ENCODE measurements at regions not wholly inside any gene's neighbourhood (a gene's known extent, or its start where the extent isn't known, plus 50 kb on each side); places are given as distances from the start of the nearest gene placed in this dataset.

DNA sequence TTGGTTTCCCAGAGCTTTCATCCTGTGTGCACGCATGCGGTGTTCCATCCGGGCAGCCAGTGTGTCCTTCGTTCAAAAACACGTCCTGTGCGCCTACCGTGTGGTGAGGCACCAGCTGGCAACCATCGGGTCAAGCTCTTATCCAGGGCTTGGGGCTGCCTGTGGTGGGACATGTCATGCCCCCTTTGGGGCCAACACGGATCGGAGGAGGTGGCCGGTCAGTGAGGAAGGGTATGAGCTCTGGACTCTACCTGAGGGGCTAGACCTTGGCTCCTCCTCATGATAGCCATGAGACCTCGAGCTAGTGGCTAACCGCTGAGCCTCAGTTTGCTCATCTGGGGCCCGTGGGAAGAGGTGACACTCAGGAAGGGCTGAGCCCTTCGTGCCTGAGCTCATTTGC is 158.5 kb upstream of the PMEPA1 start:
- DNase-seq: no peak

DNA sequence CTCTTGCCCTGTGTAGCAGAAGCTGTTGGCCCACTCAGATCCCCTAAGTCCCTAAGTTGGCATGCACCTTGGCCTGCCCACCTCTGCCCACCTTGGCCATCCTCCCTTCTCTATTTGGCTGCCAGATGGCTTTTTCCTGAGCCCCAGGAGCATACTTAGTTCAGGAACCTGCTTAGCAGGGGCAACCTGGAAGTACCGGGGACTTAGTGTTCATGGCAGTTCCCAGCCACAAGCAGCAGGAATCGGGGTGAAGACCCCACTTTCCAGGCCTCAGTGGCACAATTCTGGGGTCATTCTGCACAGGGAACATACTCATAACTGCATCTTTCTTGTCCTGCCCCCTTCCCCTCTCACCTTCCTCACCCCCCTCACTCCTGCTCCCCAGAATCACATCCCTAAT is 158.0 kb upstream of the PMEPA1 start:
- DNase-seq: no peak

DNA sequence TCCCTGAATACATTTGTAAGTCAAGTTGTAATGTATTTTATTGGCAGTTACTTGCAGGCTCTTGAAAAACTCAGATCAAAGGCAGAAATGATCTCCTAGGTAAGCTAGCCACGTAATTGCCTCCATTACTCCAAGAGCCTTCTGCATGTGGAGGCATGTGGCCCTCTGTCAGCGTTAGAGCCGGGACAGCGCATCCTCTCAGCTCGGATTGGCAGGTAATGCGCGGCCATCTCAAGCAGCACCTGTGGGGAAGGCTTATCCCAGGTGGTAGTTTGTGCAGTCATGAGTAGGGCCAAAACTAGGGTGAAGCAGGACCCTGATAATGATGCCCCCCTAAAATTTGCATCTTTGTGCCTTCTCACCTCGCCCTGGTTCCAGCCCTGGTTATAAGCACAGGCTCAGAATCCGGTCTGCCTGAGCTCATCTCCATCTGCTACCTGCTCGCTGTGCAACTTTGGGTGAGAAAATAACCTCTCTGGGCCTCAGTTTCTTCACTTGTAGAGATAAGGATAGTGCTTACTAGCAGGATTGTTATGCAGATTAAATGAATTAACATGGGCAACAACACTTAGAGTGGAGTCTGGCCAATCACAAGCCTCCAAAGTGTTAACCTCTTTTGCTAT is 157.5 kb upstream of the PMEPA1 start:
- DNase-seq: no peak

DNA sequence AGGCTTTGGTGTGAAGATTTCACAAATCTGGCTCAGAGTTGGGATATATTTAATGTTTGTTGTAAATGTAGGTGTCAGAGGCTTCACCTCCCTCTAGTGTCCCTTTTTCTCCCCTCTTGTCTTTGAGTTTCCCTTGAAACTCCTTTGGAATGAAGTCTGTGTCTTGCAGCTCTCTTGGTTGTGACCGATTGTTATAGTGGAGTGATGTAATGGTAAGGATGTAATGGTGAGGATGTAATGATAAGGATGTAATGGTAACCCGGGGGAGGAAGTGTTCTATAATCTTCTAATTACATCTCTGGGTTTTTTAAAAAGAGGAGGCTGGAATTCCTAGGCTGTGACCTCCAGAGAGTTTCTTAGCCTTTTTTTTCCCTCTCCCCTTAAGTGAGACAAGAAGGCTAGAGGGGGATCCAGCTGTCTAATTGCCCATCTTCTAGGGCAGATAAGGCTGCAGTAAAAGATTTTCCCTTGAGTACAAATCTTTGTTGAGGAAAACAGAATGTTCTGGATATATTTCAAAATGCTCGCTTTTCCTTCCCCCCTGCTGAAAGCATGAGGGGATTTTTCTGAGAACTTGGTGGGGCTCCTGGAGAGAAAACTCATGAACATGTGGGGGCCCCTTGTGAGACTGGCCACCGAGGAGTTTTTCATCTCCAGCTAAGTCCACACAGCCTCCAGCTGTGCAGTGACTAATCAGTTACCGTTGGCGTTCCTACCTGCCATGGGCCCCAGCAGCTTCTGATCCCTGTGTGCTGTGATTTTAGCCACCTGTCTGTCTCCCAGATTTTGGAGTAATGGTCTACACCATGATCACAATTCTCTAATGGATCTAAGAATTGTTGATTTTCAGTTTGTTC is 156.7 kb upstream of the PMEPA1 start:
- no peak for DNase-seq

DNA sequence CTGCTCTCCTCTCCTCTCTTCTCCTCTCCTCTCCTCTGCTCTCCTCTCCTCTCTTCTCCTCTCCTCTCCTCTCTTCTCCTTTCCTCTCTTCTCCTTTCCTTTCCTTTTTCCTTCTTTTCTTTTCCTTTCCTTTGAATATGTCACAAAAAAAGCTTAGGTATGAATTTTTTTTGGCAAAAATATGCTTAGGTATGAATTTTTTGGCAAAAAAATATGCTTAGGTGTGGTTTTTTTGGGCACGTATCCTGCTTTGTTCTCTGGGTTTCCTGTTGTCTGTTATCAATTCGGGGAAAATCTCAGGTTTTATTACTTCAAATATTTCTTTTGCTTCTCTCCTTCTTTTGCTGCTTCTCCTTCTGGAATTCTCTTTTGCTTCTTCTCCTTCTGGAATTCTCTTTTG is 155.5 kb upstream of the PMEPA1 start:
- DNase-seq: no peak

DNA sequence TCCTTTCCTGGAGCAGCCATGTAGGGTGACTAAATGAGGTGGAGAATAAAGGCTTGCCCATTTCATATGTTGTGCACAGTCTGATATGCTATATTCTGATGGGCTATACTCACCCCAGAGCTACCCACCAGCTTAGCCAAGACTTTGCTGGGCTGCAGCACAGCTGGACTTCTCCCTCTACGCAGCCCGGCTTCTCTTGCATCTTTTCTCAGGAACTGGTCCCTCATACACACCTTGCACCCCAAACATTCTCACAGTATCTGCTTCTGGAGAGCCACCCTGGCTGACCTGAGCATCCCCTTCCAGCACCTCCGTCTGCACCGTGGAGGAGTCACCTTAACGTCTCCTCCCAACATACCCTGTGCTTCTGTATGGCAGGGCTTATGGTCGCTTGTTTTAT is 150.8 kb upstream of the PMEPA1 start:
- DNase-seq: no peak

DNA sequence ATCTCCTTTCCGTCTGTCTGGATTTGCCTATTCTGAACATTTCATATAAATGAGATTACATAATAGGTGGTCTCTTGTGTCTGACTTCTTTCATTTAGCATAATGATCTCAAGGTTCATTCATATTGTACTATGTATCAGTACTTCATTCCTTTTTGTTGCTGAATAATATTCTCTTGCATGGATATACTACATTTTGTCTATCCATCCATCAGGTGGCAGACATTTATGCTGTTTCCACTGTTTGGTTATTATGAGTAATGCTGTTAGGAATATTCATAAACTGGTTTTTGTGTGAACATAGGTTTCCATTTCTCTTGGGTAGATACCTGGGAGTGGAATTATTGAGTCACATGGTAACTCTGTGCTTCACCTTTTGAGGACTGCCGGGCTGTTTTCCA is 148.2 kb upstream of the PMEPA1 start:
- DNase-seq: no peak

DNA sequence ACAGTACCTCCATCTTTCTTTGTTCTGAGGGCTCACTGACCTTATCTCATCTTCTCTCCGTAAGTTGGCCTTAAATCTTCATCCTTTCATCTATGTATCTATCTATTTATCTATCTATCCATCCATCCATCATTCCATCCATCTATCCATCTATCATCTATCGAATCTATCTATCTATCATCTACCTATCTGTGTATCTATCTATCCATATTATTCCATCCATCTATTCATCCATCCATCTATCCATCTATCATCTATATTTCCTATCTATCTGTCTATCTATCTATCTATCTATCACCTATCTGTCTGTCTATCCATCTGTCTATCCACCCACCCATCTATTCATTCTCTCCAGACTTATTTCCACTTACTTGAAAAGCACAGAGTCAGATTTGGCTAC is 147.3 kb upstream of the PMEPA1 start:
- DNase-seq: no peak

DNA sequence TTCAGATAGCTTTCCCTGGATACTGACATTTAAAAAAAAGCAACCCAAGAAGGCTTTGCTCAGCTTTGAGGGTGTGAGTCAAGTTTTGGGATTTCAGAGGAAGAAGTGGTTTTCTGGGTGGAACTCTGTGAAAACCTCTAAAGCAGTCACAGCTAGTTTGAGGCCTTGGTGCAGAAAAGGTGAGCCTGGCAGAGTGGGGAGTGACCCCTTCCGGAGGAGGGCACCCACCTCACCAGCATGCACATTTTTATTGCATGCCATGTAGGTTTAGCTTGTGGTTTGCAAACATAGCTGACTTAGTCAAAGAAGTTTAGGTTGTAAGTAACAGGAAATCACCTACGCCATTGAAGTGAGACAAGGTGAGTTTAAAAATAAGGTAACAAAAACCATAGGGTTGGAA is 146.8 kb upstream of the PMEPA1 start:
- no peak for DNase-seq

DNA sequence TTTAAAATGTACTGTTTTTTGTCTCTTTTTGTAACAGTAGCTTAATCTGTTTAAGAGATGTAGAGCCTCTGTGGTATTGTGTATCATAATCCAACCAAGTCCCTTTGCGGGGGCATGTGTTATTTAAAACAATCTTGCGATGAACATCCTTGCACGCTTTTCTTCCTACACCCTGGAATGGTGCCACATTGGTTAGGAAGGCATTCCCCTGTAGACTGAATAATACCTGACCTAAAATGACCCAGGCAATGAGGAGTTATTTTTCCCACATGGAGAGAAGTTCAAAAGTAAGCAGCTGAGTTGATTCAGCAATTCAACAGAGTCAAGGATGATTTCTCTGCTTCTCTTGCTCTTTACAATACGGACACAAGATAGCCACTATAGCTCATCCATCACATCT is 142.0 kb upstream of the PMEPA1 start:
- DNase-seq: no peak

DNA sequence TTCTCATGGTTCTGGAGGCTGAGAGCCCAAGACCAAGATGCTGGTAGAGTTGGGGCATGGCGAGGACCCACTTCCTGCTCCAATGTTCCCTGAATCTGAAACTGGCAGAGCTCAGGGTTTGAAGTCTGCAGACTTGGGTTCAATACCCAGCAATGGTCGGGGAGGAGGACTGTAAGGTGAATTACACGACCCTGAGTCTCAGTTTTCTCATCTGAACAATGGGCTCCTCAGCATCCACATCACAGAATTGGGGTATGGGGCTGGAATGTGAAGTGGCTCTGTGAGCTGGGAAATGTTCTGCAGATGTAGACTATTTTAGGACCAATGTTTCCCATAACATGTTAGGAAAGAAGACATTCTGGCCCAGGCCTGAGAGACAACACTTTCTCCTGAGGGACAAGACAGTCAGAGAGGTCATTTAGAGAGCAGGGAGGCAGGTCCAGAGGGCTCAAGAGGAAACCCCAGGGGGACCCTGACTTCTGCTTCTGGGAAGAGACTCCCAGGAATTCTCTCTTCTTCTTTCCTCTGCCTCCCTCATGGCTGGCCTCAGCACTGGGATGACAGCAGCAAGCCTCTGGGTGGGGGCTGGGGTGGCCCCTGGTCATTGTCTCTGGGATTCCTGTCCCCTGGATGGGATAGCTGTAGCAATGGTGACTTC is 141.3 kb upstream of the PMEPA1 start:
- DNase-seq: no peak

DNA sequence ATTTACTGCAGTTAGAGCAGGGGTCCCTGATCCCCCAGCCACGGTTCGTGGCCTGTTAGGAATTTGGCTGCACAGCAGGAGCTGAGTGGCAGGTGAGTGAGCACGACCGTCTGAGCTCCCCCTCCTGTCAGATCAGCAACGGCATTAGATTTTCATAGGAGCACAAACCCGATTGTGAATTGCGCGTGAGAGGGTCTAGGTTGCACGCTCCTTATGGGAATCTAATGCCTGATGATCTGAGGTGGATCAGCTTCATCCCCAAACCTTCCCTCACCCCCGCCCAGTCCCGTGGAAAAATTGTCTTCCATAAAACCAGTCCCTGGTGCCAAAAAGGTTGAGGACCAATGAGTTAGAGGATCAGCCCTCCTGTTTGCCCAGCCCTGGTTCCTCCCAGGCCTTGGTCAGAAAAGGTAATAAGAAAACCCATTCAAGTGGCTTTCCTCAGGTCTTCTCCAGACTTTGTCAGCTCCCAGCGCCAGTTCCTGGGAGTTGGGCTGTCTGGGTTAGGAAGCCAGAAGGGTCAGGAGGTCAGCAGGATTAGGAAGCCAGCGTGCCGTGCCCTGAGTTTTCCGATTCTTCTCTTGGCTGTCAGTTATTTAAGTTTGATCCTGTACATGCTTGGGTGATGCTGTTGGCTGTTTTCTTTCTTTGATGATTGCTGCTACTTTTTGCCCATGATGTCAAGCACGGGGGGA is 139.9 kb upstream of the PMEPA1 start:
- no peak for DNase-seq

DNA sequence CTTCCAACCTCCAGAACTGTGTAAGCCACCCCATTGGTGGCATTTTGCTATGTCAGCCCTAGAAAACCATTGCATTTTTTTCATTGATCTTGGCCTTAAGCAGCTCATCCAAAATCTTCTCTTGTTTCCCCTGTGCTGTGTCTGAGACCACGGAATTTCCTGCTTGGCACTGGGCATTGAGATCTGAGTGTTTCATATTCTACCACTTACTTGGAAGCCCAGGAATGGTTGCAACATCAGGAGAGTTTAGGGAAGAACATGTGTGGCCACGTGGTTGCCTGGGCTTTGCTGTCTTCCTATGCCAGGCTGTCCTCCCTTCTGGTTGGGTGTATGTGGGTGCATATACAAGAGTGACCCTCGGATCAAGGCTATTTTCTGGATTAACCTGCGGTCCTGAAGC is 139.3 kb upstream of the PMEPA1 start:
- no peak for DNase-seq

DNA sequence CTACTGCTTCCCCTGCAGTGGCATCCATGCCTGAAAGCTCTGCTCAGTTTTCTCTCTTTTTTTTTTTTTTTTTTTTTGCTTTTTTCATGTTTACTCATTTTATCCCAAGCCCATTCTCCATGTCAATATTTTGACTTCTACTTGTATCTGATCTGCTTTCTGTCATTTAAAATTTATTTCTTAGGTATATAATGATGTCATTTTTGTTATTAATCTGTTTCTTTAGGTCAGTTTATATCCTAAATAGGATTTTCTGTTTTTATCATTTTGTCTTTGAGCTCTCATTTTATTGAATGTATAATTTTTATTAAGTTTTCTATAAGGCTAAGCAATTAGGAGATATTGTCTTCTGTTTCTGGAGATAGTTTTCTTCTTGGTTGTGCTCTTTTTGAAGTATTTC is 138.5 kb upstream of the PMEPA1 start:
- DNase-seq: no peak

DNA sequence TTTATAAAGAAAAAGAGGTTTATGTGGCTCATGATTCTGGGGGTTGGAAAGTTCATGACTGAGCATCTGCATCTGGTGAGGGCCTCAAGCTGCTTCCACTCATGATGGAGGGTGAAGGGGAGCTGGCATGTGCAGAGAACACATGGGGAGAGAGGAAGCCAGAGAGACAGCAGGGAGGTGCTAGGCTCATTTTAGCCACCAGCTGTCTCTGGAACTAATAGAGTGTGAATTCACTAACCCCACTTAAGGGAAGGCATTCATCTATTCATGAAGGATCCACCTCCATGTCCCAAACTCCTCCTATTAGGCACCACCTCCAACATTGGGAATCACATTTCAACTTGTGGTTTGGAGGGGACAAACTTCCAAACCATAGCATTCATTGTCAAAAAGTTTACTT is 137.3 kb upstream of the PMEPA1 start:
- no peak for DNase-seq

DNA sequence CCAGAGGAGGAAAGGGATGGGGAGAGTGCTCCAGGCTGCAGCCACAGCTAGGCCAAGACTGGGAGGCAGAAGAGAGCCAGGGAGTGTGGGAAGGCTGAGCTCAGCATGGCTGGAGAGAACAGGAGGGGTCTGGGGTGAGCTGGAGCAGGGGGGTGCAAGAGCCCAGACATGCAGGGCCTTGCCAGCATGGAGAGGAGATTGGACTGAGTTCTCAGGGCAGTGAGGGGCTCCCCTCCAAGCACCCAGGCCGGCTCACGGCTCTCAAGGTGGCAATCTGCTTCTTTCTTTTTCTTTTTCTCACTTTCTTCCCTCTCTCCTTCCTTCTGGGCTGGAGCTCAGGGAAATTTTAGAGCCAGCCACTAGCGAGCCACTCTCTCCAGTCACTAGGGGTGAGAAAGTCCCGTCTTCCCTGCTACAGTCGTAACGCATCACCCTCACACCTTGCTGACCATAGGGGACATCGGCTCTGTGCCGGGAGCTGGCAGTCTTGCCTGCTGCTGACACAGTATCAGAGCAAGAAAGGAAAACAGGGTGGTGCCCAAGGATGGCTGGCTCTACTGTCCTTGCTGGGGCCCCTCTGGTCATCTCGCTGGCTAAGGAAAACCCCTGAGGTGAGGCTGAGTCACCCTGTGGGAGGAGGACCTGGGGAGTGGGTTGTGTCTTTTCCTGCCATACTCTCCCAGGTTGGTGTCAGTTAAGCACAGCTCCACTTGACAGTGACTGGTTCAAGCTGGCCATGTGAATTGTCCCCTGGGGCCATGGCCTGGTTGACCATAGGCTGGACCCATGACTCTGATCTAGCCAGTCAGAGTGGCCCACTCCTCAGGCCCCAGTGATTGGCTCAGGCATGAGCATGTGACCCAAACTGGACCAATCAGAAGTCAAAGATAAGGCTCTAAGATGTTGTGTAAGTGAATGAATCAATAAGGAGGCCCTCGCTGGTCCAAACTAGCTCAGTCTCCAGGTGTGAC is 135.1 kb upstream of the PMEPA1 start:
- DNase-seq: no peak

DNA sequence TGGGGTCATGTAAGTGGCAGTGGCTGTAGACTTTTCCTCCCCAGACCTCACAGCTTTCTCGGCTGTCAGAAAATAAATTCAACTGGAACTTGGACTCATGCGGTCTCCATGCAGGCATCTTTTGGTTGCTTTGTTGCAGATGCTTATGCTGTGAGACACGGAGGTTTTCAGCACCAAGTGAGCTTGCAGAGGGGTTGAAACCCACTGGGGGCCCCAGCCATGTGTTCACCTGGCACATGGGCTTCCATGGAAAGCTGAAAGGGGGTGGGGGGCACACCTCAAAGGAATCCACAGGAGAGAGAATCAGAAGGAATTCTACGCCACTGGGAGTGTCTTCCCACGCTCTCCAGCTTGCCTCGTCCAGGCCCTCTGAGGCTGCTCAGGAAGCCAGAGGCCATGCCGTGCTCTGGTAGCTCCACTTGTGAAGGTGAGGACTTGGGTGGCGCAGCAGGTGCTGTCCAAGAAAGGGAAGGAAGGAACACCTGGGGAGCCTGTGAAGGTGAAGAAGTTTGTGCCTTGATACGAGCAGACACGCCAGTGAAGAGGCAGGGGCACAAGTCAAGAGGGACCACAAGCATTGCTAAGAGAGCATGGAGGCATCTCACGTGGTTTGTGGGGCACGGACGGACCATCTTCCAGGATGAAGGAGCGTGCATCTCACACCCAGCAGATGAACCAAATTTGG is 134.3 kb upstream of the PMEPA1 start:
- no peak for DNase-seq

DNA sequence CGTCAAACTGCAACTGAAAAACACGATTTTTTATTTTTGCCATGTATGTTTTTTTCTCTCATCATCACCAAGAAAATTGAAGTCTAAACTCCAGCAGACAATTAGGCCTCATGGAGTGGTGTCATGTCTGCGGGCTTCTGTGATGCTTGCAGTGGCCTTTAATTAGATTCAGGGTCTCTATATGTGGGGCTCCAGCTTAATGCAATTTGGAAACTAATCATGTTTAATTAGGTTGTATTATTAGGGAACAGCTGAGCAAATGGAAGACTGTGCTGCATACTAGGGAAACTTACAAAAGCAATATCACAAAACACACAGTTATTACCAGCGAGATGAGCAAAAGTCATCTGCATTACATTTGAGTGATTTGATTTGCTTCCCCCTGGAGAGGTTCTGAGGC is 132.9 kb upstream of the PMEPA1 start:
- DNase-seq: peak in 1 of 3 experiments; percentile 57

DNA sequence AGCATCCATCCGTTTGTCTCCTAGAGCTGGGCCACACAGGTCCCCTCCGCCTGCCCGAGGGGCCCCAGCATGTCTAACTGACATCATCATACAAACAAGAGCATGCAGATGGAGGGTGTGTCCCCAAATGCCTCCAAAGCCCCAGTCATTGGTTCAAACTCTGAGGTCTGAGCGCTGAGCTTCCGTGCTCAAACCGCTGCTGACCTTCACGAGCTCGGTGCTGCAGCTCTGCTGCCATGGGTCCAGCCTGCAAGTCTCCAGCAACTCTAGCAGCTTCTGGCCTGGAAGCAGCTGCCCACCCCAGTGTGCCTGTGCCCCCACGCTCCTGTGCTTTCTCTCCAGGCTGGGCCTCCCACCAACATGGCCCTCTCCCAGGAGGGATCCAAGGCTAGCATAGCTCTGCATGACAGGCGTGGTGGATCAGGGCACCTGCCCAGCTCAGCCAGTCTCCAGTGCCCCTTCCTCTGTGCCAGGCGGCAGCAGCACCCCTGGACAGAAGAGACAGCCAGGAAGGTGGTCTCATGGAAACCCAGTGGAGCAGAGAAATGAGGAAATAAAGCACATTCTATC is 131.6 kb upstream of the PMEPA1 start:
- no peak for DNase-seq

DNA sequence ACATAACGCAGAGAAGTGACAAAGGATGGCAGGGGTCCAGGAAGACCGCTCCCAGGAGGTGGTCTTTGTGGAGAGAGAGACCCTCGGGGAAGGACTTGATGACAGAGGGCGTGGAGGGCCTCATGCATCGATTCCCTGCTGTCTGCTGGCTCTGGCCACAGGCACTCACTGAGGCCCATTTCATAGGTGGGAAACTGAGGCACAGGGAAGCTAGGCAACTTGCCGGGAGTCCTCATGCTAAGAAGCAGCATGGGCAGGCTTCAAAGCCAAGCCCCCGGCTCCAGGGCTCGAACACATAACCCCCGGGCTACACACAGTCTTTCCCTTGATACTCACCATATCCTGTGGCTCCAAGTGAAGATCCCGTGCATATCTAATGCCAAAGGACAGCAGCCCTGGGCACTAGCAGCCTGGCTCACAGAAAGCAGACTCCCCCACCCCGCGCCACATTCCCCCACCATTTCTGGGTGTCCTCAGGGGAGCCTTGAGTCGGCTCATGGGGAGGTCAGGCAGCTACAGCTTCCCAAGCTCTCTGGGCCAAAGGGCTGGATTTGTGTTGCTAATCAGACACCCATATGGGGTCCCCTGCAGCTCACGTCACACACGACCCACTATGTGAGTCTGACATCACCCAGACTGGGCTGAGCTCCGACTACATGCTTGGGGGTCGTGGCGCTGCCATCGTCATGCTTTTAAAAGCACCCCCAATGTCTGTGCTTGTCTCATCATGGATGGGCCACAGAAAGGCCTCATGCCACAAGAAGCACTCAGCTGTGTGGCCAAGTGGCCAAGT is 130.9 kb upstream of the PMEPA1 start:
- DNase-seq: no peak

DNA sequence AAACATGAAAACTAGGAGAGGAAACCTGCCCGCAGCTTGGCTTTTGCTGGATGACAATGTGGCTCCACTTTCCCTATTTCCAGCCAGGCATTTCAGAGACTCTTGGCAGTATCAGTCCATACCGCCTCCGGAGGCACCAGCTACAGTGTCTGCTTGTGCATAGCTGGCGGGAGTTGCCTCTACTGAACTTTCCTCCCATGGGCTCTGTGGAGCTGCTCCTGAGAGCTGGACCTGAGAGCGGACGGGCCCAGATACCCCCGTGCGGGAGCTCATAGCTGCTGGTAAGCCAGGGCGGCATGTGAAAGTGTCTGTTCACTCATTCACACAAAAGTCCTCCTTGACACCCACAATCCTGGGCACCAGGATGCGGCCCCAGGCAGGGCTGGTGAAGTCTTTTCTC is 130.3 kb upstream of the PMEPA1 start:
- no peak for DNase-seq

Measured in NCI-H1417 (cell line).